ENCODE measurements at regions not wholly inside any gene's neighbourhood (a gene's known extent, or its start where the extent isn't known, plus 50 kb on each side); places are given as distances from the start of the nearest gene placed in this dataset.

DNA sequence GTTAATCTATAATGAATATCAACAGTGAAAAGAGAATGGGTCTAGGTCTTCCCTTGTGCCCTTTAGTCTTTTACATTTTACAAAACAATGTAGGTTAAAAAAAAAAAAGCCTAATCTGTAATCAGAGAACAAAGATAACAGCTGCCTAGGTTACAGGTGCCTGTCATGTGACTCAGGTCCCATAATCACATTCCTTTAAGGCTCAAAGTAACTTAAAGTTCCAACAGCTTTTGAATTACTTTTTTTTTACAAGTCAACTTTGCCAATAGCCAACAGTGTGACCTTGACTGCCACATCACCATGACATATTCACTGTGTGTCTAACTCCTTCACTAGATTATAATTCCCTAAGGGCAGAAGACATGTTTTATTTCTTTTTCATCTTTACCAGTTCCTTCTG, 237.0 kb upstream of the API5 start:
- TF ChIP-seq, protein P1, sequence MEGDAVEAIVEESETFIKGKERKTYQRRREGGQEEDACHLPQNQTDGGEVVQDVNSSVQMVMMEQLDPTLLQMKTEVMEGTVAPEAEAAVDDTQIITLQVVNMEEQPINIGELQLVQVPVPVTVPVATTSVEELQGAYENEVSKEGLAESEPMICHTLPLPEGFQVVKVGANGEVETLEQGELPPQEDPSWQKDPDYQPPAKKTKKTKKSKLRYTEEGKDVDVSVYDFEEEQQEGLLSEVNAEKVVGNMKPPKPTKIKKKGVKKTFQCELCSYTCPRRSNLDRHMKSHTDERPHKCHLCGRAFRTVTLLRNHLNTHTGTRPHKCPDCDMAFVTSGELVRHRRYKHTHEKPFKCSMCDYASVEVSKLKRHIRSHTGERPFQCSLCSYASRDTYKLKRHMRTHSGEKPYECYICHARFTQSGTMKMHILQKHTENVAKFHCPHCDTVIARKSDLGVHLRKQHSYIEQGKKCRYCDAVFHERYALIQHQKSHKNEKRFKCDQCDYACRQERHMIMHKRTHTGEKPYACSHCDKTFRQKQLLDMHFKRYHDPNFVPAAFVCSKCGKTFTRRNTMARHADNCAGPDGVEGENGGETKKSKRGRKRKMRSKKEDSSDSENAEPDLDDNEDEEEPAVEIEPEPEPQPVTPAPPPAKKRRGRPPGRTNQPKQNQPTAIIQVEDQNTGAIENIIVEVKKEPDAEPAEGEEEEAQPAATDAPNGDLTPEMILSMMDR (IDR thresholded peaks at IDR 0.05): no peak
- no peak overlapping the region for H3K4me3 Mint-ChIP-seq
- no peak for DNase-seq
- peaks cover 16% of the 10 kb centered on the region for H3K4me1 Mint-ChIP-seq
- no peaks in the 10 kb centered on the region for H3K36me3 Mint-ChIP-seq (ENCODE audit: low read depth)
- no peak overlapping the region for H3K27ac Mint-ChIP-seq
- peaks cover 2% of the 10 kb centered on the region for H3K27me3 Mint-ChIP-seq (ENCODE audit: low read depth, poor library complexity)
- H3K9me3 Mint-ChIP-seq: peaks cover 9% of the 10 kb centered on the region

DNA sequence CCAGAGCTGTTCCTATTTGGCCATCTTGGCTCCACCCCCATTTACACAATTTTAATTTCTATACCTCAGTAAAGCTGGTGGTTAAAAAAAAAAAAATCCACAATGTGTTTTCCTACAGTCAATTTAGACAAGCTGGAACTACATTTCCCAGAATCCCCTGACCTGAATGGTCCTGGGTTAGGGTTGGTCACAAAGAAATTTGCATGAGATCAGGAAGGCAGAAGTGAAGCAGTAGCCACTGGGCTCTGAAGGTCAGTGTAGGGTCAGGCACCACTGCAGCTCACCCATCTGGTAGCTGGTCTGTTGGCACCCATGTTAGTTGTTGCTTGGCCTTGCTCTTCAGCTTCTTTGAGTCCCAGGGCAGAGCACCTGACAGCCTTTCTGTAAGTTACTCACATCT, 210.7 kb upstream of the API5 start:
- H3K4me1 Mint-ChIP-seq: no peaks in the 10 kb centered on the region
- no peak overlapping the region for H3K4me3 Mint-ChIP-seq
- no peak overlapping the region for H3K27ac Mint-ChIP-seq
- TF ChIP-seq, protein P1 (IDR thresholded peaks at IDR 0.05): no peak
- H3K27me3 Mint-ChIP-seq (ENCODE audit: low read depth, poor library complexity): no peaks in the 10 kb centered on the region
- no peaks in the 10 kb centered on the region for H3K36me3 Mint-ChIP-seq (ENCODE audit: low read depth)
- no peak for DNase-seq
- H3K9me3 Mint-ChIP-seq: peaks cover 34% of the 10 kb centered on the region

DNA sequence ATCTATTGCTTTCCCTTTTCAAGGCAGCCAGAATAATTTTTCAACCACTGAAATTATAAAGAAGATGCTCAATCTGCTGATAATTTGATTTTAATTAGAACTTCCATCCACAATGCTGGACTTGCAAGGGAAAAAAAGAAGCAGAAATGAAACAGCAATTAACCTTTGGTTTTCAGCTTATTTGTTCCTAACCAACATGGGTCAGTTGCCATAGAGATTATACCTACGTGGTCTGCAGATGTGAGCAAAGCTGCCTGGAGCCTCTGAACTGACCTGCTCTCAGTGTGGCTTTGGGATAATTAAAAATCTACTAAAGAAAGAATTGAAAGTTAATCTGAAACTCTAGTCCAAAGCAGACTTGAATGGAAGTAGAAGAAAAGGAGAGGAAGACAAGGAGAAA, 195.7 kb upstream of the API5 start:
- no peaks in the 10 kb centered on the region for H3K9me3 Mint-ChIP-seq
- no peaks in the 10 kb centered on the region for H3K4me1 Mint-ChIP-seq
- no peak overlapping the region for H3K4me3 Mint-ChIP-seq
- TF ChIP-seq, protein P1 (IDR thresholded peaks at IDR 0.05): no peak
- H3K27me3 Mint-ChIP-seq (ENCODE audit: low read depth, poor library complexity): peaks cover 3% of the 10 kb centered on the region
- DNase-seq: no peak
- H3K36me3 Mint-ChIP-seq (ENCODE audit: low read depth): no peaks in the 10 kb centered on the region
- no peak overlapping the region for H3K27ac Mint-ChIP-seq

DNA sequence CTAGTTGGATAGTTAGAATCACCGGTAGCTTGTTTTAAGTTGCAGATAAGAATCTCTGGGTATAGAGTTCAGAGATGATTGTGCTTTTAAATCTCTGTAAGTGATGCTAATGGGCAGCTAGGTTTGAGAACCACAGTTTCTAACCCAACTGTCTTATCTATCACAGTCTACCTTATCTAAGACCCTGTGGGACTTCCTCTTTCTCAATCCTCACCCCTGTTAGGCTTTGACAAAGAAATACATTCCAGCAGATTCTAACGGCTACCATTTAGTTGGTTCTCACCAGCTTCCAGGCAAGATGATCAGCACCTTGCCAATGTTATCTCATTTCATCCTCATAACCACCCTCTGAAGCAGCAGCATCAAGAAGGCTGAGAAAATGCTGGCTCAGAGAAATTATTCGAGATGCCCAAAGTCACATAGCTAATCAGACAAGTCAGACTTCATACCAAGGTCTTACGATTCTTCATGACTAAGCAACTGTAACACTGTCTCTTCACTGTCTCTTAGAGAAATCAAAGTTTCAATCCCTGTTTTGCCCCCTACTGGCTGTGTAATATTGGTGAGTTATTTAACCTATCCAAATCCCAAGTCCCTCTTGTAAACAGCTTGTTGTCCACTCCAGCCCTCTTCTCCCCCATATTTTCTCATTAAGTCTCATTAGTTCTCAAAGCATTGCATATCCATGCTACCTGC, 192.4 kb upstream of the API5 start:
- H3K4me3 Mint-ChIP-seq: no peak overlapping the region
- no peak for DNase-seq
- H3K27ac Mint-ChIP-seq: peak overlapping the region; percentile 7
- no peaks in the 10 kb centered on the region for H3K36me3 Mint-ChIP-seq (ENCODE audit: low read depth)
- H3K9me3 Mint-ChIP-seq: no peaks in the 10 kb centered on the region
- H3K4me1 Mint-ChIP-seq: peaks cover 8% of the 10 kb centered on the region
- TF ChIP-seq, protein P1 (IDR thresholded peaks at IDR 0.05): no peak
- peaks cover 3% of the 10 kb centered on the region for H3K27me3 Mint-ChIP-seq (ENCODE audit: low read depth, poor library complexity)

DNA sequence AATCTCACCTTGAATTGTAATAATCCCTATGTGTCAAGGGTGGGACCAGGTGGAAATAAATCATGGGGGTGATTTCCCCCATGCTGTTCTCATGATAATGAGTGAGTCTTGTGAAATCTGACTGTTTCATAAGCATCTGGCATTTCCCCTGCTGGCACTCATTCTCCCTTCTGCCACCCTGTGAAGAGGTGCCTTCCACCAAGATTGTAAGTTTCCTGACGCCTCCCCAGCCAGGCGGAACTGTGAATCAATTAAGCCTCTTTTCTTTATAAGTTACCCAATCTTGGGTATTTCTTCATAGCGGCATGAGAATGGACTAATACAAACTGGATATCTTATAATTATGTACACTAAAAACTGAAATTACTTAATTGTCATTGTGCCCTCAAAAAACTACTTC, 189.2 kb upstream of the API5 start:
- H3K9me3 Mint-ChIP-seq: peaks cover 3% of the 10 kb centered on the region
- H3K4me3 Mint-ChIP-seq: no peak overlapping the region
- peaks cover 12% of the 10 kb centered on the region for H3K4me1 Mint-ChIP-seq
- TF ChIP-seq, protein P1 (IDR thresholded peaks at IDR 0.05): no peak
- DNase-seq: no peak
- peaks cover 3% of the 10 kb centered on the region for H3K27me3 Mint-ChIP-seq (ENCODE audit: low read depth, poor library complexity)
- H3K27ac Mint-ChIP-seq: no peak overlapping the region
- H3K36me3 Mint-ChIP-seq (ENCODE audit: low read depth): no peaks in the 10 kb centered on the region

DNA sequence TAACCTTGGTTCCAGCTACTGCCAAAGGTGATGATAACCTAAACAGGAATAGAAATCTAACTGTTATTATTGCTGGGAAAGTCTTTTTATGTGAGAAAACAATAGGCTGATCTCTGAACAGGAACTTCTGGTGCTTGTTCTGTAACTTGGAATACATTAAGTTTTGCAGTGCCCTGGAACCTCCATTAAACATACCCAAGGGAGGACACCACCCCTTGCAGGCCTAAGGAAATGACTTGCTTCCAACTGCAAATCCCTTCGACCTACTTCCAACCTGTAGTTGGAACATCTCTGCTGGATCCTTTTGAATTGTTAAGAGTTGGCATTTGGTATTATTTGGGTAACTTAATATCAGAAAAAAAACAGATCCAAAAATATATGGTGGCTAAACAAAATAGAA, 188.4 kb upstream of the API5 start:
- H3K4me1 Mint-ChIP-seq: peaks cover 12% of the 10 kb centered on the region
- TF ChIP-seq, protein P1 (IDR thresholded peaks at IDR 0.05): no peak
- H3K27ac Mint-ChIP-seq: no peak overlapping the region
- DNase-seq: no peak
- H3K9me3 Mint-ChIP-seq: peaks cover 3% of the 10 kb centered on the region
- H3K27me3 Mint-ChIP-seq (ENCODE audit: low read depth, poor library complexity): peaks cover under 1% of the 10 kb centered on the region
- no peaks in the 10 kb centered on the region for H3K36me3 Mint-ChIP-seq (ENCODE audit: low read depth)
- no peak overlapping the region for H3K4me3 Mint-ChIP-seq
